NB4 (cell line): ENCODE measurements at regions not wholly inside any gene's neighbourhood (a gene's known extent, or its start where the extent isn't known, plus 50 kb on each side); places are given as distances from the start of the nearest gene placed in this dataset.

ENCODE experiments used
- TF ChIP-seq, protein P1 (sequence below): IDR thresholded peaks from one replicate; pipeline ENCODE4 v1.5.1; 2012; ENCODE audit warnings: low read depth, low read length
- TF ChIP-seq, protein P2 (sequence below): IDR thresholded peaks from 2 replicates; pipeline ENCODE4 v1.6.1; 2011; ENCODE audit warnings: low read depth, low read length

DNA sequence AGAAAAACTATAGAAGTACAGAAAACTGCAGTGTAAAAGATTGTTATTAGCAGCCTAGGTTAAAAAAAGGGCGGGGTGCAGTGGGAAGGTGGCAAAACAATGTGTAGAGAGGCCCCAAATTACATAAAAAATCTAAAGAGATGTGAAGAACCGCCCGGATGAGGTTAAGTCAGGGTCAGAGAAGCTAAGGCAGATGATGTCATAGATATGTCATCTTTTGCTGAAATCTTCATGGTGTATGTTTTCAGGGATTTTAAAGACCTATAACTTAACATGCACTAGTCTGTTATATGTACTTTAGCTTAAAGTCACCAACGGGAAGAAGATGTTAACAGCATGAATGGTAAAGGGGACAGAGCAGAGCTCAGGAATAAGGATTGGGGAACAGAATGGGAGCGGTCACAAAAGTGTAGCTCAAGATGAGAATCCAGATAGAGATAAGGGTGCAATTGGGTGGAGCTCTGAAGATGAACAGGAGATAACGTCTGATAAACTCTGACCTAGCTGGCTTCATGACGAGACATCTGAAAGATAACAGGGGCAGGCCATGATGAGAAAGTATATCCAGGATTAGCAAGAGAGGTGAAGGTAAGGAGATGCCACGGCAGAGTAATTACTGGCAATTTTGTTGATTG lies 83.4 kb downstream of the TFAP2A start:
- TF ChIP-seq, protein P1, sequence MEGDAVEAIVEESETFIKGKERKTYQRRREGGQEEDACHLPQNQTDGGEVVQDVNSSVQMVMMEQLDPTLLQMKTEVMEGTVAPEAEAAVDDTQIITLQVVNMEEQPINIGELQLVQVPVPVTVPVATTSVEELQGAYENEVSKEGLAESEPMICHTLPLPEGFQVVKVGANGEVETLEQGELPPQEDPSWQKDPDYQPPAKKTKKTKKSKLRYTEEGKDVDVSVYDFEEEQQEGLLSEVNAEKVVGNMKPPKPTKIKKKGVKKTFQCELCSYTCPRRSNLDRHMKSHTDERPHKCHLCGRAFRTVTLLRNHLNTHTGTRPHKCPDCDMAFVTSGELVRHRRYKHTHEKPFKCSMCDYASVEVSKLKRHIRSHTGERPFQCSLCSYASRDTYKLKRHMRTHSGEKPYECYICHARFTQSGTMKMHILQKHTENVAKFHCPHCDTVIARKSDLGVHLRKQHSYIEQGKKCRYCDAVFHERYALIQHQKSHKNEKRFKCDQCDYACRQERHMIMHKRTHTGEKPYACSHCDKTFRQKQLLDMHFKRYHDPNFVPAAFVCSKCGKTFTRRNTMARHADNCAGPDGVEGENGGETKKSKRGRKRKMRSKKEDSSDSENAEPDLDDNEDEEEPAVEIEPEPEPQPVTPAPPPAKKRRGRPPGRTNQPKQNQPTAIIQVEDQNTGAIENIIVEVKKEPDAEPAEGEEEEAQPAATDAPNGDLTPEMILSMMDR: no peak
- TF ChIP-seq, protein P2, sequence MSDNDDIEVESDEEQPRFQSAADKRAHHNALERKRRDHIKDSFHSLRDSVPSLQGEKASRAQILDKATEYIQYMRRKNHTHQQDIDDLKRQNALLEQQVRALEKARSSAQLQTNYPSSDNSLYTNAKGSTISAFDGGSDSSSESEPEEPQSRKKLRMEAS: no peak
